ENCODE measurements at regions not wholly inside any gene's neighbourhood (a gene's known extent, or its start where the extent isn't known, plus 50 kb on each side); places are given as distances from the start of the nearest gene placed in this dataset.

- Histone ChIP-seq H3K36me3 (ENCODE audit: control insufficient read depth, insufficient read depth, low read length) (no peaks in the 10 kb centered on the region), H3K27ac (ENCODE audit: insufficient read depth, low read length, poor library complexity, severe bottlenecking) (no peak overlapping the region), H3K9me3 (ENCODE audit: control insufficient read depth in 2 of 2, low read length in 2 of 2) (no peaks in the 10 kb centered on the region), H3K27me3 (ENCODE audit: control insufficient read depth, insufficient read depth, low read length) (no peaks in the 10 kb centered on the region), H3K4me1 (ENCODE audit: control insufficient read depth, insufficient read depth, low read length, poor library complexity, severe bottlenecking) (no peaks in the 10 kb centered on the region), H3K4me3 (ENCODE audit: low read depth, low read length) (no peak overlapping the region)
- ATAC-seq (ENCODE audit: low read depth in 2 of 2) = no peak
- H3K9me3 Mint-ChIP-seq = peaks cover 0 to 4% (median 0%) of the 10 kb centered on the region in 7 donors
- H3K27me3 Mint-ChIP-seq = no peaks in the 10 kb centered on the region
- no peaks in the 10 kb centered on the region for H3K4me1 Mint-ChIP-seq
- no peaks in the 10 kb centered on the region for H3K36me3 Mint-ChIP-seq
- no peak for DNase-seq
- H3K27ac Mint-ChIP-seq = no peak overlapping the region
- no peak overlapping the region for H3K4me3 Mint-ChIP-seq
Measured at GRCh38 chr2:221845021-221845365, 272.9 kb upstream of the EPHA4 start.

GRCh38 chr2:221844212-221845020 is 272.3 kb upstream of the EPHA4 start:
- H3K36me3 Mint-ChIP-seq = no peaks in the 10 kb centered on the region
- DNase-seq = no peak
- Histone ChIP-seq H3K4me3 (ENCODE audit: low read depth, low read length) (no peak overlapping the region), H3K9me3 (ENCODE audit: control insufficient read depth in 2 of 2, low read length in 2 of 2) (no peaks in the 10 kb centered on the region), H3K27me3 (ENCODE audit: control insufficient read depth, insufficient read depth, low read length) (no peaks in the 10 kb centered on the region), H3K4me1 (ENCODE audit: control insufficient read depth, insufficient read depth, low read length, poor library complexity, severe bottlenecking) (no peaks in the 10 kb centered on the region), H3K27ac (ENCODE audit: insufficient read depth, low read length, poor library complexity, severe bottlenecking) (no peak overlapping the region), H3K36me3 (ENCODE audit: control insufficient read depth, insufficient read depth, low read length) (no peaks in the 10 kb centered on the region)
- H3K27me3 Mint-ChIP-seq = no peaks in the 10 kb centered on the region
- H3K4me1 Mint-ChIP-seq = no peaks in the 10 kb centered on the region
- peaks cover 0 to 4% (median 0%) of the 10 kb centered on the region in 7 donors for H3K9me3 Mint-ChIP-seq
- H3K4me3 Mint-ChIP-seq = no peak overlapping the region
- H3K27ac Mint-ChIP-seq = no peak overlapping the region
- no peak for ATAC-seq (ENCODE audit: low read depth in 2 of 2)

- Mint-ChIP-seq H3K27me3 (no peaks in the 10 kb centered on the region), H3K36me3 (no peaks in the 10 kb centered on the region), H3K4me3 (no peak overlapping the region), H3K9me3 (peaks cover 0 to 6% (median 3%) of the 10 kb centered on the region in 7 donors), H3K27ac (no peak overlapping the region), H3K4me1 (no peaks in the 10 kb centered on the region)
- Histone ChIP-seq H3K27ac (ENCODE audit: insufficient read depth, low read length, poor library complexity, severe bottlenecking) (no peak overlapping the region), H3K27me3 (ENCODE audit: control insufficient read depth, insufficient read depth, low read length) (no peaks in the 10 kb centered on the region), H3K36me3 (ENCODE audit: control insufficient read depth, insufficient read depth, low read length) (no peaks in the 10 kb centered on the region), H3K4me1 (ENCODE audit: control insufficient read depth, insufficient read depth, low read length, poor library complexity, severe bottlenecking) (no peaks in the 10 kb centered on the region), H3K9me3 (ENCODE audit: control insufficient read depth in 2 of 2, low read length in 2 of 2) (no peaks in the 10 kb centered on the region), H3K4me3 (ENCODE audit: low read depth, low read length) (no peak overlapping the region)
- DNase-seq (no peak), ATAC-seq (ENCODE audit: low read depth in 2 of 2) (no peak)
Measured at GRCh38 chr2:221836095-221836494, 264.0 kb upstream of the EPHA4 start.

GRCh38 chr2:221833966-221834365 is 261.9 kb upstream of the EPHA4 start:
- no peaks in the 10 kb centered on the region for H3K27me3 ChIP-seq (ENCODE audit: control insufficient read depth, insufficient read depth, low read length)
- no peaks in the 10 kb centered on the region for H3K4me1 ChIP-seq (ENCODE audit: control insufficient read depth, insufficient read depth, low read length, poor library complexity, severe bottlenecking)
- no peak overlapping the region for H3K27ac ChIP-seq (ENCODE audit: insufficient read depth, low read length, poor library complexity, severe bottlenecking)
- ATAC-seq (ENCODE audit: low read depth in 2 of 2) (no peak), DNase-seq (no peak)
- H3K36me3 ChIP-seq (ENCODE audit: control insufficient read depth, insufficient read depth, low read length) = no peaks in the 10 kb centered on the region
- Mint-ChIP-seq H3K4me1 (no peaks in the 10 kb centered on the region), H3K9me3 (peaks cover 0 to 9% (median 3%) of the 10 kb centered on the region in 7 donors), H3K27me3 (no peaks in the 10 kb centered on the region), H3K27ac (no peak overlapping the region), H3K36me3 (no peaks in the 10 kb centered on the region), H3K4me3 (no peak overlapping the region)
- no peak overlapping the region for H3K4me3 ChIP-seq (ENCODE audit: low read depth, low read length)
- H3K9me3 ChIP-seq (ENCODE audit: control insufficient read depth in 2 of 2, low read length in 2 of 2) = peaks cover 0 to 1% of the 10 kb centered on the region in 2 experiments

- peaks cover 0 to 1% of the 10 kb centered on the region in 2 experiments for H3K9me3 ChIP-seq (ENCODE audit: control insufficient read depth in 2 of 2, low read length in 2 of 2)
- H3K4me3 ChIP-seq (ENCODE audit: low read depth, low read length) = no peak overlapping the region
- no peak for DNase-seq
- no peaks in the 10 kb centered on the region for H3K27me3 ChIP-seq (ENCODE audit: control insufficient read depth, insufficient read depth, low read length)
- no peak overlapping the region for H3K27ac Mint-ChIP-seq
- no peaks in the 10 kb centered on the region for H3K36me3 Mint-ChIP-seq
- H3K27me3 Mint-ChIP-seq = no peaks in the 10 kb centered on the region
- H3K4me3 Mint-ChIP-seq = no peak overlapping the region
- no peaks in the 10 kb centered on the region for H3K4me1 Mint-ChIP-seq
- no peak for ATAC-seq (ENCODE audit: low read depth in 2 of 2)
- H3K36me3 ChIP-seq (ENCODE audit: control insufficient read depth, insufficient read depth, low read length) = no peaks in the 10 kb centered on the region
- peaks cover 0 to 9% (median 3%) of the 10 kb centered on the region in 7 donors for H3K9me3 Mint-ChIP-seq
- no peak overlapping the region for H3K27ac ChIP-seq (ENCODE audit: insufficient read depth, low read length, poor library complexity, severe bottlenecking)
- H3K4me1 ChIP-seq (ENCODE audit: control insufficient read depth, insufficient read depth, low read length, poor library complexity, severe bottlenecking) = no peaks in the 10 kb centered on the region
Measured at GRCh38 chr2:221831051-221831450, 258.9 kb upstream of the EPHA4 start.

GRCh38 chr2:221822416-221822815 is 250.3 kb upstream of the EPHA4 start:
- no peak overlapping the region for H3K4me3 ChIP-seq (ENCODE audit: low read depth, low read length)
- H3K4me1 ChIP-seq (ENCODE audit: control insufficient read depth, insufficient read depth, low read length, poor library complexity, severe bottlenecking) = no peaks in the 10 kb centered on the region
- H3K4me3 Mint-ChIP-seq = no peak overlapping the region
- H3K4me1 Mint-ChIP-seq = no peaks in the 10 kb centered on the region
- ATAC-seq (ENCODE audit: low read depth in 2 of 2) = no peak
- H3K27ac Mint-ChIP-seq = no peak overlapping the region
- H3K36me3 ChIP-seq (ENCODE audit: control insufficient read depth, insufficient read depth, low read length) = no peaks in the 10 kb centered on the region
- no peaks in the 10 kb centered on the region for H3K36me3 Mint-ChIP-seq
- peaks cover 0 to 4% (median 0%) of the 10 kb centered on the region in 7 donors for H3K9me3 Mint-ChIP-seq
- no peaks in the 10 kb centered on the region for H3K9me3 ChIP-seq (ENCODE audit: control insufficient read depth in 2 of 2, low read length in 2 of 2)
- no peaks in the 10 kb centered on the region for H3K27me3 ChIP-seq (ENCODE audit: control insufficient read depth, insufficient read depth, low read length)
- H3K27ac ChIP-seq (ENCODE audit: insufficient read depth, low read length, poor library complexity, severe bottlenecking) = no peak overlapping the region
- no peaks in the 10 kb centered on the region for H3K27me3 Mint-ChIP-seq
- no peak for DNase-seq

- H3K27ac ChIP-seq (ENCODE audit: insufficient read depth, low read length, poor library complexity, severe bottlenecking) = no peak overlapping the region
- Mint-ChIP-seq H3K36me3 (no peaks in the 10 kb centered on the region), H3K4me1 (no peaks in the 10 kb centered on the region), H3K27ac (no peak overlapping the region), H3K4me3 (no peak overlapping the region), H3K9me3 (peaks cover 0 to 6% (median 3%) of the 10 kb centered on the region in 7 donors), H3K27me3 (no peaks in the 10 kb centered on the region)
- H3K9me3 ChIP-seq (ENCODE audit: control insufficient read depth in 2 of 2, low read length in 2 of 2) = no peaks in the 10 kb centered on the region
- H3K4me3 ChIP-seq (ENCODE audit: low read depth, low read length) = no peak overlapping the region
- DNase-seq (no peak), ATAC-seq (ENCODE audit: low read depth in 2 of 2) (no peak)
- H3K27me3 ChIP-seq (ENCODE audit: control insufficient read depth, insufficient read depth, low read length) = no peaks in the 10 kb centered on the region
- no peaks in the 10 kb centered on the region for H3K36me3 ChIP-seq (ENCODE audit: control insufficient read depth, insufficient read depth, low read length)
- no peaks in the 10 kb centered on the region for H3K4me1 ChIP-seq (ENCODE audit: control insufficient read depth, insufficient read depth, low read length, poor library complexity, severe bottlenecking)
Measured at GRCh38 chr2:221818616-221819320, 246.7 kb upstream of the EPHA4 start.

GRCh38 chr2:221817878-221818277 is 245.8 kb upstream of the EPHA4 start:
- no peak overlapping the region for H3K4me3 Mint-ChIP-seq
- H3K4me1 Mint-ChIP-seq = no peaks in the 10 kb centered on the region

More at GRCh38 chr2:221817878-221818277, 245.8 kb upstream of the EPHA4 start:
- ATAC-seq (ENCODE audit: low read depth in 2 of 2) = no peak
- H3K9me3 Mint-ChIP-seq = peaks cover 0 to 7% (median 4%) of the 10 kb centered on the region in 7 donors
- DNase-seq = no peak
- Histone ChIP-seq H3K4me3 (ENCODE audit: low read depth, low read length) (no peak overlapping the region), H3K27ac (ENCODE audit: insufficient read depth, low read length, poor library complexity, severe bottlenecking) (no peak overlapping the region), H3K36me3 (ENCODE audit: control insufficient read depth, insufficient read depth, low read length) (no peaks in the 10 kb centered on the region), H3K9me3 (ENCODE audit: control insufficient read depth in 2 of 2, low read length in 2 of 2) (no peaks in the 10 kb centered on the region), H3K4me1 (ENCODE audit: control insufficient read depth, insufficient read depth, low read length, poor library complexity, severe bottlenecking) (no peaks in the 10 kb centered on the region), H3K27me3 (ENCODE audit: control insufficient read depth, insufficient read depth, low read length) (no peaks in the 10 kb centered on the region)
- H3K36me3 Mint-ChIP-seq = no peaks in the 10 kb centered on the region
- no peaks in the 10 kb centered on the region for H3K27me3 Mint-ChIP-seq
- no peak overlapping the region for H3K27ac Mint-ChIP-seq
